NCI-H1417 treated with DMSO at 0.1 percent for 48 hours (cell line): ENCODE measurements at regions not wholly inside any gene's neighbourhood (a gene's known extent, or its start where the extent isn't known, plus 50 kb on each side); places are given as distances from the start of the nearest gene placed in this dataset.

ENCODE experiments used
- DNase-seq: peaks from one replicate; lab custom pipeline; 2025; lab: John Stamatoyannopoulos, UW

DNA sequence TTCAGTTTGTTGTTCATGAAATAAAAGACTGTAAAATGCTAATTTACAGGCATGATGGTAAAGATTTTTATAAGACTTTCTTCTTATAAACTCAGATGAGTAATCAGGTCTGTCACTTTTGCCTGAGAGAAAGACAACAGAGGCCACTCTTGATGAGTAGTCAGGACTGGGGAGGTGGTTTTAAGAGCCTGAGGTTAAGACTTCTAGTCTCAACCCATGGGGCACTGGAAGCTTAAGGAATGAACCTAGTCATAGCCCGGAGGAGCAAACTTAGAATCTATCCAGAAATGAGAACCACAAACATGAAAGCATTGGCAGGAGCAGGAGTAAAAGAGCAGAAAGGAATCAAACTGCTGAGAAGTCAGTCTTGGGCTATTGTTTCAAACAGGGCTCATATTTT, 846.3 kb upstream of the ARPP21 start:
- no peak for DNase-seq

DNA sequence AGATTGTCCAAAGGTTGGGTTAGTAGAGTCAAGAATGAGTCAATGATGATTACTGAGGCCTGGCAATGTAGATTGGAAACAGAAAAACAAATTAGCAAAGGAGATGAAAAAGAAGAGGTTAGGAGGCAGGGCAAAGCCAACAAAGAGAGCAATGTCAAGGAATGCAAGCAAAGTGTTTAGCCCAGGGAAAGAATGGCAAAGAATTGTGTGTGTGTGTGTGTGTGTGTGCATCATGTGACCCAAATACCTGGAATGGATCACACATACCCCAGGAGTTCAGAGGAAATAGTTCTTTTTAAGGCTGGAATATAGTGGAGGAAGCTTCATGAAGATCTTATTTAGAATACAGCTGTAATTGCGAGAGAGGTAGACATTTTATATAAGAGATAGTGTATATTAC, 831.7 kb upstream of the ARPP21 start:
- DNase-seq = no peak

DNA sequence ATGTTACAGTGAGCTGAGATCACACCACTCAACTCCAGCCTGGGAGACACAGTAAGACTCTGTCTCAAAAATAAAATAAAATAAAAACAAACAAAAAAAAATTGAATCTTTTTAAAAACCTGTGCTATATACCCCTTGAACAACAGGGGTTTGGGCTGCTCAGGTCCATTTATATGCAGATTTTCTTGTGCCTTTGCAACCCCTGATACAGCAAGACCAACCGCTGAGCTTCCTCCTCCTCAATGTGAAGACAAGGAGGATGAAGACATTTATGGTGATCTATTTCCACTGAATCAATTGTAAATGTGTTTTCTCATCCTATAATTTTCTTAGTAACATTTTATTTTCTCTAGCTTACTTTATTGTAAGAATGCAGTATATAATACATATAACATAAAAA, 831.0 kb upstream of the ARPP21 start:
- no peak for DNase-seq

DNA sequence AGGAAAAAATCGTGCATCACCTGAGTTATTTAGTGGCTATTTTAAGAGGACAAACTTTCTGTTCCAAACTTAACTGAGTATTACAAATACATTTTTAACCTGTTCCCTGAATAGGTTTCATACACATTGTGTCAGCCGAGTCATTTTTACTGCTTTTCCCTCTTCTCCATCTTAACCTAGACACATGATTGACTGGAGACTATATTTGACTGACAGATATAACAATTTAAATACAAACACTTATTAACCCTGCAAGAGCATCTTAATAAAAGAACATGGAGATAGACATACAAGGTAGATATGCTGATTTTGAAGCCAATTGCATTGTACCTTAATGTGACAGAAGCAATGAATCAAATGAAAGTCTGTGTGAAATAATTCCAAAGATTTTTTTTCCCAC, 810.5 kb upstream of the ARPP21 start:
- DNase-seq = no peak

DNA sequence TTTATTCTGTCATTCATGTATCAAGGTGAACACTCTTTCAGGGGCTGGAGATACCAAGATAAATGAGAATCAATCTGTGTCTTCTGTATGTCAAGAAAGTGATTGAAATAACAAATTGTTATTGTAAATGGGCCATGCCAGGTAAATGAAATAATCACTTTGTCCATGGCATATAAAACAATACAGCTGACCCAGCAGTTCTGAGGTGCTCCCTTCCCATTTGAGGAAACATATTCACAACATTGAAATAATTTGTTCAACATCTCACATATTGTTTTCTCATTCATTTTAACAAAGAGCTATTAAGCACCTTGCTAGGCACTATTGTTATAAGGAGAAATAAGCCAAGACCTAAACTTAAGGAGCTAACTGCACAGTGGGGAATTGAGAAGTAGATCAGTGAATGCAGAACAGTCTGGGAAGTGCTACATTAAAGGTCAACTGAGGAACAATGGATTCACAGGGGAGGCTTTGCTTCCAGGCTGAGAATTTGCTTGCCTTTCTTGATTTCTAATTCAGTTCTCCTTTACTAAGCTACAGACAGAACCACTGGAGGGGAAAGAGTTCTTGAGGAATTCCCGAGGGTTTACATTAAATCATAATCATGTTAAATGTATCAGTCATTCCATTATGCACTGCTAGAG, 806.3 kb upstream of the ARPP21 start:
- DNase-seq = no peak

DNA sequence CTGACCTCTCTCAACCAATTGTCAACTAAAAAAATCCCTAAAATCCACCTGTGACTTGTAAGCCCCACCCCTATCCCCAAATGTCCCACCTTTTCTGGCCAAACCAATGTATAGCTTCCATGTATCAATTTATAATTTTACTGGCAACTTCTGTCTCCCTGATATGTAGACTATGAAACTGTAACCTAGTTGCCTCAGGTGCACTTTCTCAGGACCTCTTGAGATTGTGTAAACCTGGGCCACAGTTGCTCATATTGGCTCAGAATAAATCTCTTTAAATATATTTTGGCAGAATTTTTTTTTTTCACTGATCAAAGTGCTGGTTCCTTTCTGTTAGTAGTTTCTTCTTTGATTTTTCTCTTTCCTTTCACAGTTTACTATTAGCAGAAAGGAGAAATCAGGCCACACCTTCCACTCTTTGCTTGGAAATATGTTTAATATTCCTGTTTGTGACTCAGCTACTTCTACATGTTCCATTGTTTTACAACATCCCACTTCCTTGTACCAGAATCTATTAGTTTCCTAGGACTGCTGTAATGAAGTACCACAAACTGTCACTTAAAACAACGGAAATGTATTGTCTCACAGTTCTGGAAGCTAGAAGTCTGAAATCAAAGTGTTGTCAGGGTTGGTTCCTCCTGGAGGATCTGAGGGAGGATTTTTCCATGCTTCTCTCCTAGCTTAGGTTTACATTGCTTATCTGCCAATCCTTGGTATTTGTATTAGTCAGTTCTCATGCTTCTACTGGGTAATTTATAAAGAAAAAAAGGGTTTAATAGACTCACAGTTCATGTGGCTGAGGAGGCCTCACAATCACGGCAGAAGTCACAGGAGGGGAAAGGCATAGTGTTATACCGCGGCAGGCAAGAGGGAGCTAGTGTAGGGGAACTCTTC, 801.2 kb upstream of the ARPP21 start:
- no peak for DNase-seq

DNA sequence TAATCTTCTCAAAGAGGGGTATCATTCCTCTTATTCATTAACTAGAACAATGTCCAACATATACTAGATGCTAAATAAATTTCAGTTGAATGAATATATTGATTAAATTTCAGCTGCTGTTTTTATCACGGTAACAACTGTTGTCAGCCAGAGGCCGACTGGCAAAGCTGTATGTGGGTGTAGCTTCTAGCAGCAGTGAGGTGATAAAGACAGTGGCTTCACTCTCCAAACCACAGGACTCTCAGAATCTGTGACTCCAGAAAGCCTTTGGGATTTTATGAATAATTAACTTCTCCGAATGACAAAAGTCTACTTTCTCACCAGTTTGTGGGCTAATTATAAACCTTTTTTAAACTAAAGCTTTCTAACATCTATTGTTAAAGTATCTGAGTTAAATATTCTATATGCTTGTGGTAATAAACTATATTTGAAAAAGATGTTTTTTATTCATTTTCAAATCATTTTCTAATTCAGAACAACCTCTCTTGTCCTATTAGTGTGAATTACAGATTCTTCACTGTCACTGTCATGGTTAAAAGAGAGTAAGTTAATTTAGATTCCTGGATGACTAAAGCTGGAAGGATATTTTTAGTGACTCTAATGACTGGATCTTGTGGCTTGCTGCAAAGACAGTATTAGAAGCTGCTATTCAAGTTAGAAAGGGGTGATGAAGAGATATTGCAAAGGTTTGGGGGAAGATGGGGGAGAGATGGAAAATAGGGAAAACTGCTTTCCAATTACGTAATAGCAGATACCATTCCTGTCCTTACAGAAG, 796.4 kb upstream of the ARPP21 start:
- no peak for DNase-seq

DNA sequence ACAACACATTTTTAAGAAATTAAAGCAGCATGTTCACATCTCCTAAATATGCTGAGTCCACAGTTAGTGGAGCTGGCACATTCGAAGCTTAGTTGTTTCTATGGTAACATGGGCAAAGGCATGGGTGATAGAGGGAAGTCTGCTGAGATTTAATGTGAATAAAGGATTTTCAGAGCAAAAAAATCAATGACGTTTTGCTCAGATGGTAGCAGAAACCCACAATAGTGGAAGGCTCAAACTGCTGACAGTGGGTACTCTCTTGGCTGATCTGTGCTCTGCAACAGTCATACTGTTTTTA, 795.1 kb upstream of the ARPP21 start:
- DNase-seq = no peak

DNA sequence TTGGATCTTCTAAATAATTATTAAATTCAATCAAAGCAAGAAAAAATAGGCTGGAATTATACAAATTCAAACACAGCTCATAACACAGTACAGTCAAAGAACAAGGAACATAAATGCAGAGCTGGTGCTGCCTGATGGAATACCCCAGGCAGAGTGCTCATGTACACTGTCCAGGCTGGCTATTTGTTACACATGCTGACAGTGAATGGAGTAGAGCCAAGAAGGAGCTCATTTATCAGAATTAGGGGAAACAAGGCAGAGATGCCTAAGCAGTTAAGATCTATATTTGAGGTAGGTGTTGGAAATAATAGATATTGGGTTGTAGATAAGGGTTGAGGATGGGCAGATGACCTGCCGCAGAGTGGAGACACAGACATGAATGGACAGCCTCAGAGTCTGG, 788.2 kb upstream of the ARPP21 start:
- DNase-seq = no peak

DNA sequence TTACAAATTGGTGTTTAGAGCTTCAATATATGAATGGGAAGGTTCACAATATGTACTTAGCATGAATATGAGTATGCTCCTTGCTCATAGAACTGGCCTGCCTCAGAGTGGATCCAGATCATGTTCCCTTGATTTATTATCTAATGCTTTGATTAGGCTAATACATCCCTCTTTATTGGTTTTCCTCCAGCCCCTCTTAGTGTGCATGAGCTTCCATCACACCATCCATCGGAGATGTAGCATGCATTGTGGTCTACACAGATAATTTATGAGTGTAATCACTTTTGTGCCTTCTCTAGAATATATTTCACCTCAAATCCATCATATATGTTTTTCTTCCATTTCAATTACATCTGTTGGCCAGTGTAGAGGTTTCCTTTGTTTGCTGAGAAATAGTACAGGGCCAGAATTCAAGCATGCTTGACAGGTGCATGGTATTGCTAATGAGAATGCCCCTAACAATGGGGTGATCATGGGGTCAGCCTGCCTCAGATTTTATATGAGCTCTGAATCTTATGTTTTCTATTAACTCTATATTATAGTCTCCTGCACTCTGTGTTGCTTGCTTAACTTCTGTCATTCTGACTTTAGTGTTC, 786.4 kb upstream of the ARPP21 start:
- DNase-seq = no peak

DNA sequence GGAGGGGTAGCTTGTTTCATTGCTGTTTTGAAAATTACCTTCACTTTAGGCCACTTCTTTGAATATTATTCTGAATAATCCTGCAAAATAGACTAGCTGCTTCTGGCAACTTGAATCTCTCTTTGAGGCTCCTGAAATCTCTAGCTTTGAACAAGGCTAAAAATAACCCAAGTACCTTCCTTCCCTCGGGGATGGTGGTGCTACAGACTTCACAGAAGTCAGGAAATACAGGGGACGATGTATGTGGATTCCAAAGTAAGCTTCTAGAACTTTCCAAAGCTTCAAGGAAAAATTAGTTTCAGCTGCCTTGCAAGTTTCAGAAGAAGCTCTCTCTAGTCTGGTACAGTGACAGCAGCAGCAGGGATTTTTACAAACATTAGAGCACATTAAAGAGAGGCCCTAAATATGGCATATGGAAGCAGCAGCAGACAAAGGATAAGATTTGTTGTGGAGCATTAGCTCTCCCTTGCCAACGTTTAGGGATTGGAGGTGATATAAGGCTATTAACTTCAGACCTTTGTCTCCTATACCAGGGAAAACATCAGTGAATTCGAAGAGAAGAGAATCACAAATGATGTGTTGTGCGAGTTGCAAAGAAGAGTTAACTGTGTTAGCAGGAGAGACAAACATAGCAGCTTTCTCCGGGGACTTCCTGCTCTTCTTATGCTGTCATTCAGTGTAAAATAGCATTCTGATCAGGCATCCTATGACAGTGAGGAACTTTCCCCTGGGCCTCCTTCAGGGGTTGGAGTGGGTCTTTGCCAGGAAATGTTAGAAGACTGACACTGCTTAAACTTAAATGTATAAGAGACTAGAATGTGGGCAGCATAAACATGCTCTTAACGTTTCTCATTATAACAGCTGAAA, 783.0 kb upstream of the ARPP21 start:
- DNase-seq = no peak

DNA sequence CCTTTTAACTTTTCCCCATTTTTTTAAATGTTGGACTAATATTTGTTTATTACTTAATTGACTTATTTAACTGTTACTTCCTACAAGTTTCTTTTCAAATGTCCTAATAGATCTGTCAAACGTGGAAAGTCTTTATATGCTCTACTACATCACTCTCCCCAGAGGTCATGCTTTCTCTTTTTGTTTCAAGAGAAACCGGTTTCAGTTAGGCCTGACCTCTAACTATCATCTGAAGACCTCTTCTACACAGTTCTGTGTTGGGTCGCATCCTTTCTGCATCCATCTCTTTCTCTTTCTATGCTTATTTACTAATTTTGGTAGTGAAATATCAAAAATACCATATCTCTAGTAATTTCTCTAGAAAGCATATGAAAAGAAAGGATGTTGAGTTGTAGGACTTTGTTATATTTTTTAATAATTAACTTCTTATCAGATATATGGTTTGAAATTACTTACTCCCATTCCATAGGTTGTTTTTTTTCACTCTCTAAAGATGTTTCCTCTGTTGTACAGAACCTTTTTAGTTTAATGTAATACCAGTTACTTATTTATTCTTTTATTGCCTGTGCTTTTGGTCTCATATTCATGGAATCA, 781.2 kb upstream of the ARPP21 start:
- DNase-seq = no peak

DNA sequence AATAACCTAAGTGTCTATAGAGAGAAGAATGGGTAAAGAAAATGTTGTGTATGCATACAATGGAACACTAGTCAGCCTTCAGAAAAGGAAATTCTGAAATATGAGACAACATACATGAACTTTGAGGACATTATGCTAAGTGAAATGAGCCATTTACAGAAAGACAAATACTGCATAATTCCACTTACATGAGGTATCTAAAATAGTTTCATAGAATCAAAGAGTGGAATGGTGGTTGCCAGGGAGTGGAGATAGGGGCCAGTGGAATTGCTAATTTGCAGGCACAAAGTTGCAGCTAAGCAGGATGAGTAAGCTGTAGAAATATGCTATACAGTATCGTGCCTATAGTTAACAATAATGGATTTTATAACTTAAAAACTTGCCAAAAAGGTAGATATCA, 779.6 kb upstream of the ARPP21 start:
- no peak for DNase-seq

DNA sequence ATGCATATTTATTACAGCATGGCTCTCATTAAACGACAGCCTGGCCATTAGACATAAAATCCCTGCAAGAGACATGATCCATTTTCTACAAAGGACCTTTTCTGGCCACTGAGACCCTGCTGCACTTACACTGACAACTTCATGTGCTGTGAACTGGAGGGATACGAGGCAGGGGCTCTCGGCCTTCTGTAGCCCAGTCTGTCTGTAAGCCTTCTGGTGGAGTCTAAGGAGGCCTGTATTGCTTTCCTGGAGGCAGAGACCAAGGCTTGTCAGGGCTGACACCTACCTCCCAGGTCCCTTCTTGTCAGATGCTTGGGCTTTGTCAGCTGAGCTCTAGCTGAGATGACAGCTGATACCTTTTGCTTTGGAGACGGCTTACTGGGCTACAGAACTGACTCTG, 776.9 kb upstream of the ARPP21 start:
- DNase-seq = no peak

DNA sequence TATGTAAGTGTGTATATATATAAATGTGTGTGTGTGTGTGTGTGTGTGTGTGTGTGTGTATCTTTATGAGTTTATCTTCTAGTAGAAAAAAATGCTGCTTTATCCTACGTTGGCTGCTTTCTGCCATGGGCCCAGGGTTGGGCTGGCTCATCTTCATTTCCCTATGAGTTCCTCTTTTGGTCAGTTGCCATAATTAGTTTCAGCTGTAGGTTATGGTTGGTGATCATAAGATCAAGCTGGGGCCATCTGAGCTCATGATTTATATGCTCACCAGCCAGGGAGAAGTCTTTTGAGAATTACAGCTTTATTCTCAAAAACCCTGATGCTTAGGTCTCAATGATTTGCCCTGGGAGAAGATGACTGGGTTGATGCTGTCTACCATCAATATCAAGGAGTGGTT, 775.8 kb upstream of the ARPP21 start:
- no peak for DNase-seq

DNA sequence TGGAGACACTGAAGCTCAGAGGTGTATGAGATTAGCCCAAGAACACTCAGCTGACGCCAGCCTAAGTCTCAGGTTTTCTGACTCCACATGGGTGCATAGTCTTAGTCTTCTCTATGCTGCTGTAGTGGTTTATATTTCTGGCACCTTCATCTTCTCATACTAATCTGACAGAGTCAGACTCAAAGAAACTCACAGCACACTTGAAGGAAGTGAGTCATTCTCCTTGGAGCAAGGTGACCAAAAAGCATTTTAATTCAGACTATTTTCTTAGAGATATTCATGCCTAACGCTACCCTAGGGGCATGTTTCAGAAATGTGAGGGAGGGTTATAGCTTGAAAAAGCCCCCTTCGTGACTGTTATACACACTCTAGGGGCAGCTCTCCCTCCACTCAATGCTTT, 775.3 kb upstream of the ARPP21 start:
- DNase-seq = no peak

DNA sequence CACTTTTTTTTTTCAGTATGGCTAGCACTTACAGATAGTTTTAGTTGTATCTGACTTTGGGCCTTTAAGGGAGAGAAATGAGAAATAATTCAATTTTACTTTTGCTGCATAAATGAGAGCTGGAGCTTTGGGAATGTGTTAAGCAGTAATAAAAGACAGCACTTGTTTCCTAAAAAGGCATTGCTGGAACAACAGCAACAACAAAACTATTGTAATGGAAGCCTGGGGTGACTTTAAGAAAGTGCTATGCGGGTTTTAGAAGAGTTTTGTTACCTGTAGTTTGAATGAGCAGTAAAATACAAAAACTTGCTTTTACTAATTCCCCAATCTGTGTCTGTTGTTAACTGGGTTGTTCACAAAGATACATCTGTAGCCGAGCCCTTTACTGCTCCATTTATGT, 774.0 kb upstream of the ARPP21 start:
- no peak for DNase-seq

DNA sequence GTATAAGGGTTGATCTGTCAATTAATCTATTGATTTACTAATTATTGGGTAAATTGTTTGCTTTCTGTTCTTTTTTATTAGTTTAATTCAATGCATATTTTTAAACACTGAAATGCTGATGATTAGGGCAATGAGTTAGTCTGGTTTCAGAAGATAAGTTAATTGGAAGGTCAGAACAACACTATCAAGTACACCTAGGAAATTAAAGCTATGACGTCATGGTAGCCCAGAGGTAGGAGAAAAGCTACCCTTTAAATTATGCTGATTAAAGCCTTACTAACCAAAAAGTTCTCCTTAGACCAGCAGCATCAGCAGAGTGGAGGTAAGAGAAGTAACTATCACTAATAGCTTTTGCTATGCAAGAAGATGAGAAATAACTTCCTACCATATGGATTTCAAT, 770.4 kb upstream of the ARPP21 start:
- no peak for DNase-seq

DNA sequence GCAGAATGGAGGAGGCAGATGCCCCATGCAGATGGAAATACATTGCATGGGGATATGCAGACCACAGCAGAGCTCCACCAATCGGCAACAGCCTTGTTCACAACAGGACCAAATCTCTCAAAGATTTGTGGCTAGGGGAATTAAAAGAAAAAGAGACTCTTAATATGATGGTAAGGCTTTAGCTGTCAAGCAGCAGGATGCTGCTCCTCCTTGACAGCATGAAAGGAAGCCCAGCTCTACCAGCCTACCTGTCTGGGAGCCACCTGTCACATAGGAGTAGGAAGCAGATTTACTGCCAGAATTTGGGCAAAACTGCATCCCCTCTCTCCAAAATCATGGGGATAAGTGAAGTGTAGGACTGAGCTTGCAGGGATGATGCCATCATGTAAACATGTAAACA, 769.6 kb upstream of the ARPP21 start:
- no peak for DNase-seq

DNA sequence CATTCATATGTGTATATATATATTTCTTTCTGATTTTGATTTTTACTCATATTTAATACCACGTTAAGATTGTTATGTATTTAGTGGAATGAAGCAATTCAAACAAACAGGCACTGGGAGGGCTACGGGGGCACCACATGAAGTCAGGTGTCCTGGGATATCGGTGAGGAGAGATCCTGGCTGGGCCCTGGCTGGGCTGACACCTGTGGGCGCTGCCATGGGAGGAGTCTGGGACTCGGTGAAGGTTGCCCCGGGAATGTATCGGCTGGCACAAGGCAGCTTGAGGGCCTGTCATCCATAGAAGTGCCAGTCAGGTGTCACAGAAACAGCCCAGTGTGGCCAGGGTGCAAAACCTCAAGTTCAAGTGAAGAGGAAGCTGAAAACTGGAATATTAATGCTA, 766.9 kb upstream of the ARPP21 start:
- no peak for DNase-seq

DNA sequence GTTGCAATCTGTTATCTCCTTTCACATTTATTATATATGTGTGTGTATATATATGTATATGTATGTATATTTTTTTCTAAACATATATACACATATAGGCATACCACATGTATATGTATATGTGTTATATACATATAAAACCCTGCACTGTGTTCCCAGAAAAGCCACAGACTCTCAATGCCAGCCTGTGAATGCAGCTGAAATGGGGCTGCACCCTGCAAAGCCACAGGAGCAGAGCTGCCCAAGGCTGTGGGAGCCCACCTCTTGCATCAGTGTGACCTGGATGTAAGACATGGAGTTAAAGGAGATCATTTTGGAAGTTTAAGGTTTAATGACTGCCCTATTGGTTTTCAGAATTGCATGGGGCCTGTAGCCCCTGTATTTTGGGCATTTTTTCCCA, 762.3 kb upstream of the ARPP21 start:
- no peak for DNase-seq
